HG02798 (cell line): ENCODE measurements at regions not wholly inside any gene's neighbourhood (a gene's known extent, or its start where the extent isn't known, plus 50 kb on each side); places are given as distances from the start of the nearest gene placed in this dataset.
"Not testable (repeated sequence)": the region's sequence is repeated elsewhere in the genome, so short reads cannot be mapped to it uniquely, and the experiment has no call there.

Experiments
- ATAC-seq: cut with Tn5 transposase; IDR thresholded peaks from one replicate; pipeline ENCODE4 v1.9.1; 2021; ENCODE audit warnings: mild to moderate bottlenecking; ENCODE audit not compliant: unreplicated experiment, poor library complexity

DNA sequence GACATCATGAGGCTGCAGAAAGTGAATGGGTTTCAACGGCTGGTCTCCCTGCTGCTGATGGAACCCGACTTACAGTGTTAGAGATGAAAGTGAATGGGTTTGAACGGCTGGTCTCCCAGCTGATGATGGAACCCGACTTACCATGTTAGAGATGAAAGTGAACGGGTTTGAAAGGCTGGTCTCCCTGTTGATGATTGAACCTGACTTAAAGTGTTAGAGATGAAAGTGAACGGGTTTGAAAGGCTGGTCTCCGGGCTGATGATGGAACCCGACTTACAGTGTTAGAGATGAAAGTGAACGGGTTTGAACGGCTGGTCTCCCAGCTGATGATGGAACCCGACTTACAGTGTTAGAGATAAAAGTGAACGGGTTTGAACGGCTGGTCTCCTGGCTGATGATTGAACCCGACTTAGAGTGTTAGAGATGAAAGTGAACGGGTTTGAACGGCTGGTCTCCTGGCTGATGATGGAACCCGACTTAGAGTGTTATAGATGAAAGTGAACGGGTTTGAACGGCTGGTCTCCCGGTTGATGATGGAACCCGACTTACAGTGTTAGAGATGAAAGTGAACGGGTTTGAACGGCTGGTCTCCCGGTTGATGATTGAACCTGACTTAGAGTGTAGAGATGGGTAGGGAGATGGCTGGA lies 76.1 kb upstream of the ALKAL2 start:
- ATAC-seq, result no peak

DNA sequence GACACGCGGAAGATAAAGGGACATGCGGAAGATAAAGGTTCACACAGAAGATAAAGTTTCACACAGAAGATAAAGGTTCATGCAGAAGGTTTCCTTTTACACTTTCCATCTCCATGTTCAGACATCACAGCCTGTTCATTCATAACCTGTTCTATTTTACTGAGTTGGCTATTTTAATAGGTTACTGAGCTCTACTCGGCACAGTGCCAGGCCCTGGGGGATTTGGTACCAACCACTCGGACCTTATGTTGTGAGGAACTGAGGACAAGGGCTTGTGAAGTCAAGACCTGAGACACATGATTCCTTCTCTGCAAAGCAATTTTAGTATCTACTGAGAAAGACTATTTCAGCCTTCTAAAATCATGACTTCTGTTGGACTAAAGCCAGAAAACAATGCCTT lies 75.0 kb upstream of the ALKAL2 start:
- no peak for ATAC-seq

- ATAC-seq, result no peak
Observed at GRCh38 chr2:360124-360523, 72.2 kb upstream of the ALKAL2 start.

DNA sequence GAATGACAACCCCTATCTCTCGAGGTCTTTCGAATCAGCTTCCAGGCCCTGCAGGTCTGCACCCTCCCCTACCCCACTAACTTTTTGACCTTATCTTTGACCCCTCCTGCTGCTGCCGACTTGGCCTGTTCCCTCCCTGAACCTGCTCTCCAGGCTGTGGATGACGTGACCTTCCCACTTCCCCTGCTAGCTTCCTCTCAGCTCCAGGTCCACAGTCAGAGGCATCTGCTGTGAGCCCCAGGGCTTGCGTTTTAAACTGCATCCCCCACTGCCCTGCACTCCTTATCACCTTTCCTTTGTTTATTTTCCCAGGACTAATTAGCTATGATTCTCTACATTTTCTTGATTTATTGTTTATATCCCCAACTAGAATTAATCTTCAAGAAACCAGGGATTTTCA lies 71.2 kb upstream of the ALKAL2 start:
- ATAC-seq, result no peak

DNA sequence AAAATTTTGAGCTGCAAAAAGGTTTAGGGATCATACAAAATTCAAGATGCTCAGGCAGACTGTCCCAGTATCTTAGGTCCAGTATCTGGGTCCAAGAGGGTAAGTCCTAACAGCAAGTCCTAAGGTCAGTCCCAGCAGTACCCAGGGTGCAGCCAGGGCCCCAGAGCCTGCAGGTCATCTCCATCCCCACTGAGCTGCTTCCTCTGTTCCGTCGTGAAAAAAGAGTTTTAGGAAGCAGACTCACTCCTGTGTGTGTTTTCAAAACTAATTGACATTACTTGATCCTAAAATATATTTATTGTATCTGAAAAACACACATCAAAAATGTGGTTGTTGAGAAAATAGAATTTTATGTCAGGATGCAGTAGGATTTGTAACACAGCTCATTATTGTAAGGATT lies 69.9 kb upstream of the ALKAL2 start:
- ATAC-seq, result no peak

- ATAC-seq, result not testable (repeated sequence)
Observed at GRCh38 chr2:356304-356703, 68.4 kb upstream of the ALKAL2 start.

DNA sequence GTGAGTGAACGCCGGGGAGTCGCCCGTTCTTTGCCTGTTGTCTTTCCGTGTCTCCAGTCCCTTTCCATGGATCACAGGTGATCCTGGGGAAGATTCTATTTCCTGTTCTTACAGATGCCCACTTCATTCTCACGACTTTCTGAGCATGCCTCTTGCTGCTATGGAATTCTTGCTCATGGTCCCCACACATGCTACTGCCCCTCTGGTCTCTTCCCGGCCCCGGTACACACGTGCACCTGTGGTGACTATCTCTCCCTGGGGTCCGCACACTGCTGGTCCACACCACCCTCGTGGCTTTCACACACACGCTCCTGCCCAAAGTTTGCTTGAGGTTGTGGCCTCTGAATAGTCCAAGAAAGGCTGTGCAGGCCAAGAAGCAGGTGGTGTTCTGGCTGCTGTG lies 67.9 kb upstream of the ALKAL2 start:
- no peak for ATAC-seq

DNA sequence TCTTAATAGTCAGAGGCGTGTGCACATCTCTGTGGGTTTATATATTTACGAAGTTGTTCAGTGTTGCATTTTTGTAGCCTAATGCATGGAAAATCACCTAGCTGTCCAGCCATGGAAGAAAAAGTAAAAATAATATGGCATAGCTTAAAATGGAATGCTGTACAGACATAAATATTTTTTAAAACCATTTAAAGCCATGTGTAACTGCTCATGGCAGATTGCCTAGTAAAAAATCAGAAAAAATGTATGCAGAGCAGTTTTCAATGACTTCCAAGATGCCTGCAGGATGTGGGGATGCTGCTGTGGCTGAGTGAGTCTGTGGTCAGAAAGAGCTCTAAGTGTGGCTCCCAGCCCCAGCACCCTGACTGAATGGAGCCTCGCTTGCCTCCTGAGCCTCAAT lies 64.8 kb upstream of the ALKAL2 start:
- ATAC-seq, result no peak

GRCh38 chr2:349390-349789 lies 61.5 kb upstream of the ALKAL2 start:
- ATAC-seq, result no peak

- no peak for ATAC-seq
Observed at GRCh38 chr2:348361-348916, 60.5 kb upstream of the ALKAL2 start.

DNA sequence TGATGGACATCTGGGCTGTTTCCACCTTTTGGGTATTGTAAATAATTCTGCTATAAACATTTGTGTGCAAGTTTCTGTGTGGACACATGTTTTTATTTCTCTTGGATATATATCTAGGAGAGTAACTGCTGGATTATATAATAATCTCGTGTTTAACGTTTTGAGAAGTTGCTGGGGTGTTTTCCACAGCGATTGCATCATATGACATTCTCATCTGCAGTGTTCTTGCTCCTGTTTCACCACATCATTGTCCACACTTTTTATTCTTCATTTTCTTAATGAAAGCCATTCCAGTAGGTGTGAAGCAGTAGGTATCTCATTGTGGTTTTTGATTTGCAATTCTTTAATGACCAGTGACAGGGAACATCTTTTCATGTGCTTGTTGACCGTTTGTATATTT lies 56.9 kb upstream of the ALKAL2 start:
- no peak for ATAC-seq

GRCh38 chr2:343355-343754 lies 55.5 kb upstream of the ALKAL2 start:
- no peak for ATAC-seq

- ATAC-seq, result no peak
Observed at GRCh38 chr2:341912-342311, 54.0 kb upstream of the ALKAL2 start.

DNA sequence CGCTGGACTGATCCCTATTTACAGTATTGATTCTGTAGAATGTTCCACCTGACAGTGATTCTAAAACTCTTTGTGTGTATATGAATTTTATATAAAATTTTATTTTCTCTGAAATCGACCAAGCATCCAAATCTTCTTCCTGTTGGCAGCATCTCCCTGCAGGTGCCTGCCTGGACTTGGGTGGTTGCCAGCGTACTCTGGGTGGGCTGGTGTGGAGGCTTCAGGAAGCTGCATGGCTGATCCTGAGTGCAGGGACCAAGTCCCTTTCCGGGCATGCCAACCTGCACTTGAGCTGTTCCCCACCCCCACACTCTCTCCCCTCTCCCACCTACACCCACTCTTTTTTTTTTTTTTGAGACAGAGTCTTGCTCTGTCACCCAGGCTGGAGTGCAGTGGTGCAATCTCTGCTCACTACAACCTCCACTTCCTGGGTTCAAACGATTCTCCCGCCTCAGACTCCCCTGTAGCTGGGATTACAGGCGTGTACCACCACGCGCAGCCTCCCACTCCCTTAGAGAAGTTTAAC lies 53.2 kb upstream of the ALKAL2 start:
- no peak for ATAC-seq
